ENCODE measurements at regions not wholly inside any gene's neighbourhood (a gene's known extent, or its start where the extent isn't known, plus 50 kb on each side); places are given as distances from the start of the nearest gene placed in this dataset.

GRCh38 chr5:57532513-57533497 is 50.2 kb upstream of the ACTBL2 start:
- intact Hi-C loops (cut with DNase I), result no loop called here
- Histone ChIP-seq H3K36me3 (no peaks in the 10 kb centered on the region), H3K9me3 (no peaks in the 10 kb centered on the region), H3K27ac (no peak overlapping the region), H3K27me3 (replicated peaks; ENCODE audit: insufficient read depth) (no peaks in the 10 kb centered on the region), H3K4me1 (replicated peaks) (no peaks in the 10 kb centered on the region), H3K4me3 (no peak overlapping the region)
- no peak for DNase-seq (ENCODE audit: low spot score)
- no peak for TF ChIP-seq POLR2A (IDR thresholded peaks at IDR 0.05)
- no peak for TF ChIP-seq CTCF (IDR thresholded peaks at IDR 0.05)
- TF ChIP-seq POLR2AphosphoS5 (IDR thresholded peaks at IDR 0.05), result no peak
- 89% methylated on average over 4 of the region's 4 CpGs for WGBS
